ENCODE measurements at regions not wholly inside any gene's neighbourhood (a gene's known extent, or its start where the extent isn't known, plus 50 kb on each side); places are given as distances from the start of the nearest gene placed in this dataset.

DNA sequence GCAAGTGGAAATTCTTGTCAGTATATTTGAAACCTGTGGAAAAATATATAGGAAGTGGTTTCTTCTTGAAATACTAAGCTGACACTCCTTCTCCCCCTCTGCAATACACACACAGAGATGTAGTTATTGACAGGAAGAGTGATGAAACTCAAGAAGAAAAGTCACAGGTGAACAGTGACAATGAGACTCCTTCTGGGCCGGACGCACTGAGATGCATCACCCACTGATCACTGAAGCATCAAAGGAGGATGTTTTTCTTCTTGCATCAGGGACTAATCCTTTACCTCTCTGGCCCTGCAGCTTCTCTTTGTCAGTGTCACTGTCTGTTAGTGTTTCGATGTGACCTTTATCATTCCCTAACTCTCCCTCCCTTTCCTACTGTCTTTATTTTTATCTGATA lies 1864.2 kb upstream of the C9orf72 start:
- Histone ChIP-seq H3K56ac (ENCODE audit: extremely low read depth, insufficient read depth, low read length) (no peak overlapping the region), H3K9me1 (ENCODE audit: insufficient read depth, low read length) (no peaks in the 10 kb centered on the region), H2AK9ac (replicated peaks; ENCODE audit: low read depth, low read length, poor library complexity) (no peak overlapping the region), H3K27me3 (ENCODE audit: control insufficient read depth, insufficient read depth, low read length) (no peaks in the 10 kb centered on the region), H2BK5ac (ENCODE audit: low read depth, low read length, poor library complexity, severe bottlenecking) (no peak overlapping the region), H4K91ac (ENCODE audit: insufficient read depth, low read depth, low read length) (no peak overlapping the region), H3K18ac (ENCODE audit: low read depth, low read length) (no peak overlapping the region), H4K5ac (ENCODE audit: low read depth, low read length) (no peak overlapping the region), H3K14ac (replicated peaks; ENCODE audit: low read depth, low read length) (no peak overlapping the region), H3K4me1 (ENCODE audit: control insufficient read depth, insufficient read depth, low read length) (no peaks in the 10 kb centered on the region), H3K36me3 (ENCODE audit: control insufficient read depth, insufficient read depth, low read length) (no peaks in the 10 kb centered on the region), H2BK120ac (ENCODE audit: low read depth, low read length) (no peak overlapping the region), H2AFZ (replicated peaks; ENCODE audit: low read length, poor library complexity) (no peak overlapping the region), H3K27ac (ENCODE audit: insufficient read depth, low read length) (no peak overlapping the region), H3K23ac (ENCODE audit: low read depth, low read length) (no peak overlapping the region), H4K20me1 (ENCODE audit: insufficient read depth, low read length) (no peaks in the 10 kb centered on the region), H3K4ac (ENCODE audit: low read depth, low read length) (no peak overlapping the region), H2BK20ac (ENCODE audit: low read depth, low read length) (no peak overlapping the region), H3K79me1 (ENCODE audit: low read depth in 1 of 2, low read length in 2 of 2) (no peaks in the 10 kb centered on the region), H4K8ac (ENCODE audit: low read depth in 2 of 2, low read length in 2 of 2) (no peak overlapping the region), H3K4me2 (ENCODE audit: low read depth, low read length) (no peak overlapping the region), H2AK5ac (ENCODE audit: low read depth, low read length) (no peak overlapping the region), H3K4me3 (ENCODE audit: insufficient read depth, low read depth, low read length) (no peak overlapping the region), H3K9ac (ENCODE audit: low read depth, low read length) (no peak overlapping the region), H3K9me3 (ENCODE audit: control insufficient read depth, insufficient read depth, low read length) (no peaks in the 10 kb centered on the region), H2BK15ac (ENCODE audit: low read depth, low read length) (no peak overlapping the region)
- dilution Hi-C loops (cut with HindIII; ENCODE audit: low sequenced_read_pairs, unreplicated experiment): no loop called here
- WGBS, 2 experiments (ENCODE audit: extremely low coverage in 2 of 2, insufficient read length in 1 of 2): no CpG with 5 or more reads among the region's 3 CpGs
- intact Hi-C loops (cut with micrococcal nuclease): no loop called here
- ChIA-PET CTCF (no interaction called here), POLR2A (ENCODE audit: unreplicated experiment) (no interaction called here)
- ATAC-seq (ENCODE audit: low read depth): no peak
- TF ChIP-seq POLR2A (IDR thresholded peaks at IDR 0.05; ENCODE audit: low read depth, low read length) (no peak), MAFK (IDR thresholded peaks at IDR 0.05; ENCODE audit: low read depth, low read length) (no peak), RFX5 (IDR thresholded peaks at IDR 0.05; ENCODE audit: low read depth, low read length) (no peak), MAZ (IDR thresholded peaks at IDR 0.05; ENCODE audit: borderline replicate concordance, low read depth, low read length) (no peak), FOS (IDR thresholded peaks at IDR 0.05; ENCODE audit: low read depth, low read length) (no peak), CEBPB (IDR thresholded peaks at IDR 0.05; ENCODE audit: low read depth, low read length) (no peak), NFE2L2 (IDR thresholded peaks at IDR 0.05; ENCODE audit: low read depth, low read length) (no peak), MXI1 (IDR thresholded peaks at IDR 0.05; ENCODE audit: borderline replicate concordance, low read depth, low read length) (no peak), CHD1 (IDR thresholded peaks at IDR 0.05; ENCODE audit: low read depth, low read length) (no peak), RCOR1 (IDR thresholded peaks at IDR 0.05; ENCODE audit: insufficient replicate concordance, low read length) (no peak), BHLHE40 (IDR thresholded peaks at IDR 0.05; ENCODE audit: low read depth, low read length) (no peak)
- TF ChIP-seq, protein P1, sequence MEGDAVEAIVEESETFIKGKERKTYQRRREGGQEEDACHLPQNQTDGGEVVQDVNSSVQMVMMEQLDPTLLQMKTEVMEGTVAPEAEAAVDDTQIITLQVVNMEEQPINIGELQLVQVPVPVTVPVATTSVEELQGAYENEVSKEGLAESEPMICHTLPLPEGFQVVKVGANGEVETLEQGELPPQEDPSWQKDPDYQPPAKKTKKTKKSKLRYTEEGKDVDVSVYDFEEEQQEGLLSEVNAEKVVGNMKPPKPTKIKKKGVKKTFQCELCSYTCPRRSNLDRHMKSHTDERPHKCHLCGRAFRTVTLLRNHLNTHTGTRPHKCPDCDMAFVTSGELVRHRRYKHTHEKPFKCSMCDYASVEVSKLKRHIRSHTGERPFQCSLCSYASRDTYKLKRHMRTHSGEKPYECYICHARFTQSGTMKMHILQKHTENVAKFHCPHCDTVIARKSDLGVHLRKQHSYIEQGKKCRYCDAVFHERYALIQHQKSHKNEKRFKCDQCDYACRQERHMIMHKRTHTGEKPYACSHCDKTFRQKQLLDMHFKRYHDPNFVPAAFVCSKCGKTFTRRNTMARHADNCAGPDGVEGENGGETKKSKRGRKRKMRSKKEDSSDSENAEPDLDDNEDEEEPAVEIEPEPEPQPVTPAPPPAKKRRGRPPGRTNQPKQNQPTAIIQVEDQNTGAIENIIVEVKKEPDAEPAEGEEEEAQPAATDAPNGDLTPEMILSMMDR (conservative IDR thresholded peaks at IDR 0.05; ENCODE audit: low read depth, low read length): no peak
- TF ChIP-seq, protein P2, sequence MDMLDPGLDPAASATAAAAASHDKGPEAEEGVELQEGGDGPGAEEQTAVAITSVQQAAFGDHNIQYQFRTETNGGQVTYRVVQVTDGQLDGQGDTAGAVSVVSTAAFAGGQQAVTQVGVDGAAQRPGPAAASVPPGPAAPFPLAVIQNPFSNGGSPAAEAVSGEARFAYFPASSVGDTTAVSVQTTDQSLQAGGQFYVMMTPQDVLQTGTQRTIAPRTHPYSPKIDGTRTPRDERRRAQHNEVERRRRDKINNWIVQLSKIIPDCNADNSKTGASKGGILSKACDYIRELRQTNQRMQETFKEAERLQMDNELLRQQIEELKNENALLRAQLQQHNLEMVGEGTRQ (IDR thresholded peaks at IDR 0.05; ENCODE audit: low read depth, low read length): no peak
- in situ Hi-C loops (cut with MboI; ENCODE audit: low sequenced_read_pairs): no loop called here
- no TSS peak for BruUV-seq (replicated peaks)
- no peak for DNase-seq
